ENCODE measurements at regions not wholly inside any gene's neighbourhood (a gene's known extent, or its start where the extent isn't known, plus 50 kb on each side); places are given as distances from the start of the nearest gene placed in this dataset.
"Not testable (repeated sequence)": the region's sequence is repeated elsewhere in the genome, so short reads cannot be mapped to it uniquely, and the experiment has no call there.

DNA sequence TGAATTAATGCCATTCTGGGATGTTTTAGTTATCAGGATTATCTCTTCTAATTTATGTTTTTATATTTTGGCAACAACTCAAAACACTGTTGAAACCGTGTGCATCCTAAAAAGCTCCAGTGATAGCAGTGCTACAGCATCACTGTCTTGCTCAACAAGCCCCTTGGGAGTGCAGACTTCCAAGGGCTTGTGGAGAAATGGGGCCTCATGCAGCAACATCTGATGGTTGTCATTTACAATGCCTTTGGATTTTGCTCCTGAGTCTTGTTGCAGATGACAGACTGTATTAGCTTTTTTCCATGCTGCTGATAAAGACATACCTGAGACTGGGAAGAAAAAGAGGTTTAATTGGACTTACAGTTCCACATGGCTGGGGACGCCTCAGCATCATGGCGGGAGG, 515.4 kb downstream of the NEBL start:
- H3K4me3 ChIP-seq (ENCODE audit: low read length in 3 of 3), result no peak overlapping the region
- intact Hi-C loops (cut with DNase I), result no loop called here
- TF ChIP-seq, protein P1, sequence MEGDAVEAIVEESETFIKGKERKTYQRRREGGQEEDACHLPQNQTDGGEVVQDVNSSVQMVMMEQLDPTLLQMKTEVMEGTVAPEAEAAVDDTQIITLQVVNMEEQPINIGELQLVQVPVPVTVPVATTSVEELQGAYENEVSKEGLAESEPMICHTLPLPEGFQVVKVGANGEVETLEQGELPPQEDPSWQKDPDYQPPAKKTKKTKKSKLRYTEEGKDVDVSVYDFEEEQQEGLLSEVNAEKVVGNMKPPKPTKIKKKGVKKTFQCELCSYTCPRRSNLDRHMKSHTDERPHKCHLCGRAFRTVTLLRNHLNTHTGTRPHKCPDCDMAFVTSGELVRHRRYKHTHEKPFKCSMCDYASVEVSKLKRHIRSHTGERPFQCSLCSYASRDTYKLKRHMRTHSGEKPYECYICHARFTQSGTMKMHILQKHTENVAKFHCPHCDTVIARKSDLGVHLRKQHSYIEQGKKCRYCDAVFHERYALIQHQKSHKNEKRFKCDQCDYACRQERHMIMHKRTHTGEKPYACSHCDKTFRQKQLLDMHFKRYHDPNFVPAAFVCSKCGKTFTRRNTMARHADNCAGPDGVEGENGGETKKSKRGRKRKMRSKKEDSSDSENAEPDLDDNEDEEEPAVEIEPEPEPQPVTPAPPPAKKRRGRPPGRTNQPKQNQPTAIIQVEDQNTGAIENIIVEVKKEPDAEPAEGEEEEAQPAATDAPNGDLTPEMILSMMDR (IDR thresholded peaks at IDR 0.05; ENCODE audit: borderline replicate concordance, extremely low read depth, insufficient read depth), result no peak
- DNase-seq (no peak), FAIRE-seq (no peak)
- H3K9ac ChIP-seq (ENCODE audit: low read length in 3 of 3), result no peak overlapping the region
- no peaks in the 10 kb centered on the region for H3K9me3 ChIP-seq (ENCODE audit: control insufficient read depth in 2 of 3, insufficient read depth in 1 of 3, low read length in 3 of 3)
- H3K4me1 ChIP-seq (ENCODE audit: control insufficient read depth in 2 of 3, insufficient read depth in 2 of 3, low read depth in 1 of 3, low read length in 3 of 3), result no peaks in the 10 kb centered on the region
- H3K36me3 ChIP-seq (ENCODE audit: control insufficient read depth in 2 of 3, insufficient read depth in 3 of 3, low read length in 3 of 3), result no peaks in the 10 kb centered on the region
- H3K27me3 ChIP-seq (ENCODE audit: control insufficient read depth, insufficient read depth, low read length), result no peaks in the 10 kb centered on the region
- H3K27ac ChIP-seq (ENCODE audit: low read depth in 2 of 2, low read length in 2 of 2), result no peak overlapping the region

DNA sequence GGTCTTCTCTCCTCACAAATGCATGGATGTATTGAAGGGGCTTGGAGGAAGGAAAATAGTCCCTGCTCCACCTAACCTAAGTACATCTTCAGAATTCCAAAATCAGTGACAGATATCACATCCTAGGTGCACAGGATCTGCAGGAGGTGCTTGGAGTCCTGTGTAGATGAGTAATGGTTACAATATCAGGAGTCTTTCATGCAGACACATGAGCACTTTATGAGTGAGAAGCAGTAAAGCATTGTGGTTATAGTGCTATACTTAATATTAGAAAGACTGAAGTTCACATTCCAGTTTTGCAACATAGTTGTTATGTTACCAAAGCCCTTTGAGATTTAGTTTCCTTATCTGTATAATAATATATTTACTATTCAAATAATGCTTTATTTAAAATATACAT, 516.7 kb downstream of the NEBL start:
- intact Hi-C loops (cut with DNase I), result no loop called here
- TF ChIP-seq, protein P1 (IDR thresholded peaks at IDR 0.05; ENCODE audit: borderline replicate concordance, extremely low read depth, insufficient read depth), result no peak
- no peak overlapping the region for H3K4me3 ChIP-seq (ENCODE audit: low read length in 3 of 3)
- no peaks in the 10 kb centered on the region for H3K27me3 ChIP-seq (ENCODE audit: control insufficient read depth, insufficient read depth, low read length)
- no peaks in the 10 kb centered on the region for H3K36me3 ChIP-seq (ENCODE audit: control insufficient read depth in 2 of 3, insufficient read depth in 3 of 3, low read length in 3 of 3)
- no peak overlapping the region for H3K27ac ChIP-seq (ENCODE audit: low read depth in 2 of 2, low read length in 2 of 2)
- FAIRE-seq (no peak), DNase-seq (no peak)
- no peaks in the 10 kb centered on the region for H3K4me1 ChIP-seq (ENCODE audit: control insufficient read depth in 2 of 3, insufficient read depth in 2 of 3, low read depth in 1 of 3, low read length in 3 of 3)
- no peak overlapping the region for H3K9ac ChIP-seq (ENCODE audit: low read length in 3 of 3)
- no peaks in the 10 kb centered on the region for H3K9me3 ChIP-seq (ENCODE audit: control insufficient read depth in 2 of 3, insufficient read depth in 1 of 3, low read length in 3 of 3)

DNA sequence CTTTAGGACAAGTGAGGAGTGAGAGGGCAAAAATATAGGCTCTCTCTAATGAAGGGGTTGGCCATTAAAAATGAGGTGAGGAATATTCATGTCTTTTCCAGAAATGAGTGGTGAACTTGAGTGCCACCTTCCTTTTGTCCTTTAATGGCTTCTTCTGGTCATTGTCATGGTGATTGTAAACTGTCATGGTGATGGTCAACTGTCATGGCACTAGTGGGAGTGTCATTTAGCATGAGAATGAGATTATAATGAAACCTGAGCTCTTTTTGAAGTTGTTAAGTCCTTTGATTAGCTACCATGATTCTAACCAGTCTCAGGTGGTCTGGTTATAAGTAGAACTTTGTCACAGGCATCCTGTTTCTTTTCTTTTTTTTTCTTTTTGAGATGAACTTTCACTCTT, 524.4 kb downstream of the NEBL start:
- Histone ChIP-seq H3K9me3 (ENCODE audit: control insufficient read depth in 2 of 3, insufficient read depth in 1 of 3, low read length in 3 of 3) (no peaks in the 10 kb centered on the region), H3K36me3 (ENCODE audit: control insufficient read depth in 2 of 3, insufficient read depth in 3 of 3, low read length in 3 of 3) (no peaks in the 10 kb centered on the region), H3K4me1 (ENCODE audit: control insufficient read depth in 2 of 3, insufficient read depth in 2 of 3, low read depth in 1 of 3, low read length in 3 of 3) (no peaks in the 10 kb centered on the region), H3K4me3 (ENCODE audit: low read length in 3 of 3) (no peak overlapping the region), H3K27ac (ENCODE audit: low read depth in 2 of 2, low read length in 2 of 2) (no peak overlapping the region), H3K9ac (ENCODE audit: low read length in 3 of 3) (no peak overlapping the region), H3K27me3 (ENCODE audit: control insufficient read depth, insufficient read depth, low read length) (no peaks in the 10 kb centered on the region)
- no peak for FAIRE-seq
- TF ChIP-seq, protein P1 (IDR thresholded peaks at IDR 0.05; ENCODE audit: borderline replicate concordance, extremely low read depth, insufficient read depth), result no peak
- no peak for DNase-seq
- intact Hi-C loops (cut with DNase I), result no loop called here

DNA sequence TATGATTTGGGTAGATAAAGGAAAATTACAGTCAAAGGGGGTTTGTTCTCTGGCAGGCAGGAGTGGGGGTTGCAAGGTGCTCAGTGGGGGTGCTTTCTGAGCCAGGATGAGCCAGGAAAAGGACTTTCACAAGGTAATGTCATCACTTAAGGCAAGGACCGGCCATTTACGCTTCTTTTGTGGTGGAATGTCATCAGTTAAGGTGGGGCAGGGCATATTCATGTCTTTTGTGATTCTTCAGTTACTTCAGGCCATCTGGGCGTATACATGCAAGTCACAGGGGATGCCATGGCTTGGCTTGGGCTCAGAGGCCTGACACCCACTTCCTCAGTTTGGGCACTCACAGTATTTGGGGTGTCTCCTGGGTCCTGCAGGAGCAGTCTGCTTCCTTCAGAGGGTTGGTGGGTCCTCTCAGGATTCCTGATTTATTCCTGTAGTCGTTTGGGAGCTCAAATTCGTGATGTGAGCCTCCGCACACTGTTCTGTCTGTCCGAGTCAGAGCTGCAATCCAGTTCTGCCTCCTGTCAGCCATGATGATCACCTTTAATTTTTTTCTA, 526.1 kb downstream of the NEBL start:
- DNase-seq; H3K4me3 ChIP-seq (ENCODE audit: low read length in 3 of 3); FAIRE-seq; H3K9me3 ChIP-seq (ENCODE audit: control insufficient read depth in 2 of 3, insufficient read depth in 1 of 3, low read length in 3 of 3); H3K27me3 ChIP-seq (ENCODE audit: control insufficient read depth, insufficient read depth, low read length); H3K4me1 ChIP-seq (ENCODE audit: control insufficient read depth in 2 of 3, insufficient read depth in 2 of 3, low read depth in 1 of 3, low read length in 3 of 3); H3K27ac ChIP-seq (ENCODE audit: low read depth in 2 of 2, low read length in 2 of 2); intact Hi-C loops (cut with DNase I); H3K36me3 ChIP-seq (ENCODE audit: control insufficient read depth in 2 of 3, insufficient read depth in 3 of 3, low read length in 3 of 3); H3K9ac ChIP-seq (ENCODE audit: low read length in 3 of 3): not testable (repeated sequence)
